ENCODE measurements at regions not wholly inside any gene's neighbourhood (a gene's known extent, or its start where the extent isn't known, plus 50 kb on each side); places are given as distances from the start of the nearest gene placed in this dataset.
"Not testable (repeated sequence)": the region's sequence is repeated elsewhere in the genome, so short reads cannot be mapped to it uniquely, and the experiment has no call there.

DNA sequence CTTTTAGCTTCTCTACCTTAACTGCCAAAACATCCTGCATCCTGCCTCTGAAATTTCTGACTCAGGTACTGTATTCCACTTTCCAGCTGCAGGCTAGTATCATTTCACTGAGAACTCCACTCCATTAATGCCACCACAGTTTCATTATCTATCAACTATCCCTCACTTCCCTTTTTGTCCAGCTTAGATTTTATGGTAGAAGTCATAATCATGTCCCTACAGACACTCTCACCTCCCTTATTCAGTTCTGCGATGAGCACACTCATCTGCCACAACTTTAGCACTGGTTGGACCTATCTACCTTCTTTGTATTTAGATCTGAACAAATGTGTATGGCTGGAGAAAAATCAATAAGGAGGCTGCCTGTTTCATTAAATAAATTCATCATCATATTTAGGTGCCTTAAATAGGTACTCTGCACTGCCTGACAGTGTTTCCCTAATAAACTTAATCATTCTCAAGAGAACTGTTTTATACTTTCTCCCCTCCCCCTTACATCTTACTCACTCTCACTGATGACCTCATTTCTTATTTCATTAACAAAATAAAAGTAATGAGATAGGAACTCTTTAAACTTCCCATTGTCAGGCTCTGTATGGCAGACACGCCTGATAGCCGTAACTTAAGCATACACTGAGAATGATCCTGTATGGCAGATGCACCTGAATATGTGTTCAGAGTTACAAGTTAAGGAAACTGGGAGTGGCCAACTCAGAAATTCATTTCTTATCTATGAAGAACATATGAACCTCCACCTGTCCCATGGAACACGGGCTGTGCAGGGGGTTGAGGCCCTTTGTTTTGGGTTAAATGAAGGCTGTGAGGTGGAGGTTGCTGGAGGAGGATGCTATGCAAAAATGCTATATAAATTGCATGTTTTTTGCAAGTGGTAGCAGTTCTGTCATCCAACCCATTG lies 95.3 kb upstream of the MAN1A1 start:
- DNase-seq (ENCODE audit: low spot score), result peak; percentile 33

DNA sequence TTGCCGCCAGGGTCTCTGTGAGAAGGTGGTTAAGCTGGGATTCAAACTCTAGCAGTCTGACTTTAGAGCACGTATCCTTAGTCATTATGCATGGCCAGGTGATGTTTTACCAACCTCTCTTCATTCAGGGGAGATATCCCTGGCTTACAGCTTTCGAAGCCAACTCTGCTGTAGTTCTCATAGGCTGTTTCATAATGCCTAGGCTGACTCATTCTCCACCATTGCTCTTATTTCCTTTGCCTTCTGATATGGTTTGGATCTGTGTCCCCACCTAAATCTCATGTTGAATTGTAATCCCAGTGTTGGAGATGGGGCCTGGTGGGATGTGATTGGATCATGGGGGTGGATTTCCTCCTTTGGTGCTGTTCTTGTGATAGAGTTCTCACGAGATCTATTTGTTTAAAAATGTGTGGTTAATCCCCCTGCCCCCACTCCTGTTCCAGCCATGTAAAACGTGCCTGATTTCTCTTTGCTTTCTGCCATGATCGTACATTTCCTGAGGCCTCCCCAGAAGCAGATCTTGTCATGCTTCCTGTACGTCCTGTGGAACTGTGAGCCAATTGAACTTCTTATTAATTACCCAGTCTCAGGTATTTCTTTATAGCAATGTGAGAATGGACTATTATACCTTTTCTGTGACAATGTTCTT lies 94.6 kb upstream of the MAN1A1 start:
- no peak for DNase-seq (ENCODE audit: low spot score)

DNA sequence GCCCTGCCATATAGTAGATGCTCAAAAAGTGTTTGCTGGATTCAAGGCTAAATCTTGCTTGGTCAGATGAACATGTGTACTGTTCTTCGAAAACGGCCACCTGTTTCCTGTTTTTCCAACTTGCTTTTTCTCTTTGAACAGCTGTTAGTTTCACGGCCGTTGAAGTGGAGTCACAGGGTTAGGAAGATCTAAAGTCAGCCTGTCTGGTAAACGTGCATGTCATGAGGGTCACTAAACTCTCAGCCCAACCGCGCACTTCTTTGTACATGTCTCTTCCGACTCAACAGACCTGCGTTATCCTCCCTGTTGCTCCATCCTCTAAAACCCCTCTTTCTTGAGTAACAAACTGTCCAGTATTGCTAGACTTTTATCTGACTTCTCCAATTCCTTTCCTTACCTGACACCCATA lies 93.2 kb upstream of the MAN1A1 start:
- DNase-seq (ENCODE audit: low spot score), result peak; percentile 33

DNA sequence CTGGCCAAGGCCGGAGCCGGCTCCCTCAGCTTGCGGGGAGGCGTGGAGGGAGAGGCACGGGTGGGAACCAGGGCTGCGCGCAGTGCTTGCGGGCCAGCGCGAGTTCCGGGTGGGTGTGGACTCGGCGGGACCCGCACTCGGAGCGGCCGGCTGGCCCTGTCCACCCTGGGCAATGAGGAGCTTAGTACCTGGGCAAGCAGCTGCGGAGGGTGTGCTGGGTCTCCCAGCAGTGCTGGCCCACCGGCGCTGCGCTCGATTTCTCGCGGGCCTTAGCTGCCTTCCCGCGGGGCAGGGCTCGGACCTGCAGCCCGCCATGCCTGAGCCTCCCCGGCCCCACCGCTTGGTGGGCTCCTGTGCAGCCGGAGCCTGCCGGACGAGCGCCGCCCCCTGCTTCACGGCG lies 91.4 kb upstream of the MAN1A1 start:
- DNase-seq (ENCODE audit: low spot score), result no peak

DNA sequence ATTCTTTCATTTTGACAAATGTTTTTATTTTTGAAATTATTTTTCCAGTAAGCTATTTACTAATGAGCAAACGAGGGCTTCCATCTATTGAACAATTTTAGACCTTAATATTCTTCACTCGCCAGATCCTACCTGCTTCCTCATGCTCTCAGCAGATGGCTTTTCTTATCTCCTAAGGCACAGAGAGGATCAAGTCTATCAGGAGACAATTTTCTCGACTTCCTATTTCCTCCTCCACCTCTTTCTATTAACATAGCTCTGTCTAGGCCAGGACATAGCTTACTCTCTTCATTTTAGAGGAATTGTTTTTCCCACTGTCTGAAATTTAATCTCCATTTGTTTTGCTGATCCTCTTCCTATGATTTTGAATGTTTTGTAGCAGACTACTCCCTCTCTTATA lies 87.0 kb upstream of the MAN1A1 start:
- no peak for DNase-seq (ENCODE audit: low spot score)

DNA sequence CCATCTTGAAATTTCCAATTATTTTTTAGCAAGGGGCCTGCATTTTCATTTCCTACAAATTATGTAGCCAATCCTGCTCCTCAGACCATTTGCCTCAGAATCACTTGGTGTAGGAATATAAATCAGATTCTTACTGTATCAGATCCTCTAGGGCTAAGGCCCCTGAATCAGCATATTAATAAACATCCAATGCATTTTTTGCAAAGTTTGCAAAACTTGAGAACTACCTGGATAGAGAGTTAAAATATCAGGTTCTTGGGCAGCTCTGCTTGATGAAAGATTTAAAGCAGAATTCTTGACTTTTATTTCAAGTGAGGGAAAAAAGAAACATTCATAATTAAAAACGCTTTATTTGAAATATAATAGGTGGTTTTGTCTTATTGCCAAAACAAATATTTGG lies 82.2 kb upstream of the MAN1A1 start:
- no peak for DNase-seq (ENCODE audit: low spot score)

DNA sequence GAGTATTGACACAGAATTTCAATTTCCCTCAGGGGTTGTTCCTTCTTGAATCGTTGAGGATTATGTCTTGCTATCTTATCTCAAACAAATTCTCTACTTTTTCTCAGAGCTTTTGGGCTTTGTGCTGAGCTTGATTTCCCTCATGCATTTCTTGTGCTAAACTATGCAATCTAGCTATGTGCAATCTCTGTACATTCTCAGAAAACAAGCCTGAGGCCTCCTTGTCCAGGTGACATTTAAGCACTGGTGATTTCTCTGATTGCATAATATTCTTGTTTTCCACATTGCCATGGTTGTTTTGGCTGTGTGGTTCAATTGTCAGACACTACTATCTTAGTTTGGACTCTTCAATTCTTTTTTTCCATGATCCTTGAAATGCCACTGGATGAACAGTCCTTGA lies 81.2 kb upstream of the MAN1A1 start:
- no peak for DNase-seq (ENCODE audit: low spot score)

DNA sequence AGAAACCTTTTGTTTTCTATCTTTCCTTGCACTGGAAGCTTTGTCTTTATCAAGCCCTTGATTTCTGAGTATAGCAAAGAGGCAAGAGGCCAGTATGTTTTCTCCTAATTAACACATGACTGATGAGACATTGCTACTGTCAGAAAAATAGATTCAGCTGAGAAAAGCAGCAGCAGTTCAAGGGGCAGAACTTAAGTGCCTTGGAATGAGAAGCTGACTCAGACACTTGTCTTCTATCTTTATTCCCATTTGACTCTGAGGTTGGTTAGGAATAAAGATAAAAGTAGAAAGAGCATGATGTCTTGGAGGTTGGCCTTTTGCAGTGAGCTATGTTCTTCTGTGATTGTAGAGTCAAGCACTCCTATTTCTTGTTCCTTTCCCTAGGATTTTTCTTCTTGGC lies 79.1 kb upstream of the MAN1A1 start:
- DNase-seq (ENCODE audit: low spot score), result no peak

DNA sequence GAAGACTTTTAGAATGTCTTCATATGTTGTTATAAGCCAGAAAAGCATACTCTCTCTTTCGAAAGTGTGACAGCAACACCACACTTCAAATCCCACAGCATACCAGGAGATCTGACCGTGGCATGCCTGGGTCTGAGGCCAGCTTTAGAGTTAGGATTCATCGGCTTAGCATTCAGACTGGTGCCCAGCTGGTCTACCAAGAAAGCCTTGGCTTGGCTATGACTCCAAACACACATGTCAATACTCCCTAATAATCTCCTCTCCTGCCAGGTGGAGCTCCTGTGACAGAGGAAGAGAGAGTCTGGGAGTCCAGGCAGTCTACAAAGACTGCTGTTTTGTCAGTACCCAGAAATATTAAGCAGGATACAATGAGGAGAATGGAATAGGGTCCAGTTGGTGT lies 77.1 kb upstream of the MAN1A1 start:
- DNase-seq (ENCODE audit: low spot score), result no peak

DNA sequence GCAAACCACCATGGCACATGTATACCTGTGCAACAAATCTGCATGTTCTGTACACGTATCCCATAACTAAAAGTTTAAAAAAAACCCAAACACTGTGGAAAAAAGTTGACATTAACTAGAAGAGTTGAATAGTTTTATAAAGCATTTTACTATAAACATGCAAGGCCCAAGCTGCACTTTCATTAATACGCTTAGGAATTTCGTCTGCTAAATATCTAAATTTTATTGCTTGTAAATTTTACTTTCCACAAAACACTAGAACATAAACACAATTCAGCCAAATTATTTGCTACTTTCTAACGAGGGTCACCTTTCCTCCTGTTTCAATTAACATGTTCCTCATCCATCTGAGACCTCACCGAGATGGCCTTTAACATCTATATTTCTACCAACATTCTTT lies 74.4 kb upstream of the MAN1A1 start:
- DNase-seq (ENCODE audit: low spot score), result no peak

DNA sequence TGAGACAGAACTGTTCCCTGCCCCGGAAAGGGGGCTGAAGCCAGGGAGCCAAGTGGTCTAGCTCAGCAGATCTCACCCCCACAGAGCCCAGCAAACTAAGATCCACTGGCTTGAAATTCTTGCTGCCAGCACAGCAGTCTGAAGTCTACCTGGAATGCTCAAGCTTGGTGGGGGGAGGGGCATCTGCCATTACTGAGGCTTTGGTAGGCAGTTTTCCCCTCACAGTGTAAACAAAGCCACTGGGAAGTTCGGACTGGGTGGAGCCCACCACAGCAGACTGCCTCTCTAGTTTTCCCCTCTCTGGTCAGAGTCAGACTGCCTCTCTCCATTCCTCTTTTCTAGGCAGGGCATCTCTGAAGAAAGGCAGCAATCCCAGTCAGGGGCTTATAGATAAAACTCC lies 68.5 kb upstream of the MAN1A1 start:
- DNase-seq (ENCODE audit: low spot score), result not testable (repeated sequence)

DNA sequence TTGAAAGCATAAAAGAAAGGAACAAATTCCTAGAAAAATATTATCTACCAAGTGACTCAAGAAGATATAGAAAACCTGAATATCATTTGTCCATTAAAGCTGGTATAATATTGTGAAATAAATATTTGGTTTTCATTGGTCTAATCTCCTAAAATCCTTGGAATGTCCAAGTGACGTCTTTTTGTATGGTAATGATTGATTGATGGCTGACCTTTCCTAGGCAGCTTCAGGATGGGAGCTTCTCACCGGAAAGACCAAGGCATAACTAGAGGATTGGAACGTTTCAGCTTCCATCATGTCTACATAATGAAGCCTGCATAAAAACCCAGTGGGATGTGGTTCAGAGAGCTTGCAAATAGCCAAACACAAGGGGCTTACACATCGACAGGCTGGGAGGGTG lies 57.6 kb upstream of the MAN1A1 start:
- no peak for DNase-seq (ENCODE audit: low spot score)

DNA sequence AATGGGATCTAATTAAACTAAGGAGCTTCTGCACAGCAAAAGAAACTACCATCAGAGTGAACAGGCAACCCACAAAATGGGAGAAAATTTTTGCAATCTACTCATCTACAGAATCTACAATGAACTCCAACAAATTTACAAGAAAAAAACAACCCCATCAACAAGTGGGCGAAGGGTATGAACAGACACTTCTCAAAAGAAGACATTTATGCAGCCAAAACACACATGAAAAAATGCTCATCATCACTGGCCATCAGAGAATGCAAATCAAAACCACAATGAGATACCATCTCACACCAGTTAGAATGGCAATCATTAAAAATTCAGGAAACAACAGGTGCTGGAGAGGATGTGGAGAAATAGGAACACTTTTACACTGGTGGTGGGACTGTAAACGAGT lies 55.6 kb upstream of the MAN1A1 start:
- not testable (repeated sequence) for DNase-seq (ENCODE audit: low spot score)

Measured in germinal center (tissue), 1 donor.